OCI-LY1 (cell line): ENCODE measurements at regions not wholly inside any gene's neighbourhood (a gene's known extent, or its start where the extent isn't known, plus 50 kb on each side); places are given as distances from the start of the nearest gene placed in this dataset.

Source experiments
- EZH2 ChIP-seq: fragments of 200-600 bp; sonication (generic), shearing (Covaris generic); IDR thresholded peaks from 2 replicates; pipeline ENCODE4 v1.8.0; 2017; ENCODE audit warnings: borderline replicate concordance, mixed run types, mild to moderate bottlenecking, antibody characterized with exemption, low read length, moderate library complexity, mixed read lengths
- TF ChIP-seq, protein P1 (sequence below): fragments of 200-600 bp; sonication (generic), shearing (Covaris generic); IDR thresholded peaks from 2 replicates; pipeline ENCODE4 v1.5.1; 2017; ENCODE audit warnings: mild to moderate bottlenecking, antibody characterized with exemption, low read length, moderate library complexity, mixed read lengths

- TF ChIP-seq, protein P1, sequence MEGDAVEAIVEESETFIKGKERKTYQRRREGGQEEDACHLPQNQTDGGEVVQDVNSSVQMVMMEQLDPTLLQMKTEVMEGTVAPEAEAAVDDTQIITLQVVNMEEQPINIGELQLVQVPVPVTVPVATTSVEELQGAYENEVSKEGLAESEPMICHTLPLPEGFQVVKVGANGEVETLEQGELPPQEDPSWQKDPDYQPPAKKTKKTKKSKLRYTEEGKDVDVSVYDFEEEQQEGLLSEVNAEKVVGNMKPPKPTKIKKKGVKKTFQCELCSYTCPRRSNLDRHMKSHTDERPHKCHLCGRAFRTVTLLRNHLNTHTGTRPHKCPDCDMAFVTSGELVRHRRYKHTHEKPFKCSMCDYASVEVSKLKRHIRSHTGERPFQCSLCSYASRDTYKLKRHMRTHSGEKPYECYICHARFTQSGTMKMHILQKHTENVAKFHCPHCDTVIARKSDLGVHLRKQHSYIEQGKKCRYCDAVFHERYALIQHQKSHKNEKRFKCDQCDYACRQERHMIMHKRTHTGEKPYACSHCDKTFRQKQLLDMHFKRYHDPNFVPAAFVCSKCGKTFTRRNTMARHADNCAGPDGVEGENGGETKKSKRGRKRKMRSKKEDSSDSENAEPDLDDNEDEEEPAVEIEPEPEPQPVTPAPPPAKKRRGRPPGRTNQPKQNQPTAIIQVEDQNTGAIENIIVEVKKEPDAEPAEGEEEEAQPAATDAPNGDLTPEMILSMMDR: no peak
- no peak for TF ChIP-seq EZH2
Measured at GRCh38 chr4:106708464-106708816, 327.7 kb downstream of the DKK2 start.
